GM12891 (cell line): ENCODE measurements at regions not wholly inside any gene's neighbourhood (a gene's known extent, or its start where the extent isn't known, plus 50 kb on each side); places are given as distances from the start of the nearest gene placed in this dataset.

ENCODE experiments used
- PAX5 ChIP-seq: IDR thresholded peaks from 2 replicates; pipeline ENCODE4 v1.6.1; 2011; ENCODE audit warnings: low read length, moderate library complexity, mild to moderate bottlenecking; ENCODE audit not compliant: insufficient read depth, severe bottlenecking
- POLR2A ChIP-seq: IDR thresholded peaks from 2 replicates; pipeline ENCODE4 v1.6.1; 2011; ENCODE audit warnings: low read depth, low read length, control low read depth
- POLR2AphosphoS5 ChIP-seq: IDR thresholded peaks from 2 replicates; pipeline ENCODE4 v1.6.1; 2011; ENCODE audit warnings: low read depth, low read length, control low read depth
- POU2F2 ChIP-seq: IDR thresholded peaks from 2 replicates; pipeline ENCODE4 v1.6.1; 2011; ENCODE audit warnings: low read depth, mild to moderate bottlenecking, control low read depth, low read length, moderate library complexity
- SPI1 ChIP-seq: IDR thresholded peaks from 2 replicates; pipeline ENCODE4 v1.6.1; 2011; ENCODE audit warnings: low read depth, low read length, control low read depth
- TAF1 ChIP-seq: IDR thresholded peaks from 2 replicates; pipeline ENCODE4 v1.6.1; 2011; ENCODE audit warnings: low read depth, low read length, control low read depth

- TF ChIP-seq POLR2A (no peak), POLR2AphosphoS5 (no peak), TAF1 (no peak), SPI1 (no peak), POU2F2 (no peak), PAX5 (no peak)
Observed at GRCh38 chr5:62038024-62038423, 268.0 kb upstream of the KIF2A start.
